Spinal cord (tissue), 9 donors: ENCODE measurements at regions not wholly inside any gene's neighbourhood (a gene's known extent, or its start where the extent isn't known, plus 50 kb on each side); places are given as distances from the start of the nearest gene placed in this dataset.

ENCODE experiments used
- DNase-seq, 6 donors: peaks; one replicate each; pipeline versions ENCODE4 v3.0.0 to v3.0.0-alpha.2; 2013 to 2015; ENCODE audit warnings: low spot score in 6 of 6, low read depth in 4 of 6
- H3K27ac ChIP-seq: one replicate; pipeline ENCODE4 v1.5.1; 2013; ENCODE audit warnings: low read depth, low read length, control low read depth
- H3K27me3 ChIP-seq: one replicate; pipeline ENCODE4 v1.6.1; 2013; ENCODE audit warnings: low read length; ENCODE audit not compliant: control insufficient read depth, insufficient read depth
- H3K36me3 ChIP-seq: one replicate; pipeline ENCODE4 v1.6.1; 2013; ENCODE audit warnings: low read length; ENCODE audit not compliant: control insufficient read depth, insufficient read depth
- H3K4me1 ChIP-seq: one replicate; pipeline ENCODE4 v1.6.1; 2013; ENCODE audit warnings: low read length; ENCODE audit not compliant: control insufficient read depth, insufficient read depth
- H3K4me3 ChIP-seq: one replicate; pipeline ENCODE4 v1.5.1; 2013; ENCODE audit warnings: low read depth, low read length, control low read depth
- H3K9me3 ChIP-seq: one replicate; pipeline ENCODE4 v1.6.1; 2013; ENCODE audit warnings: low read length; ENCODE audit not compliant: control insufficient read depth, insufficient read depth
- WGBS: methylation state at CpG from one replicate; pipeline ENCODE4 v1.1.5; 2013; ENCODE audit warnings: missing lambda C conversion rate; ENCODE audit not compliant: insufficient coverage; 5-methylcytosine and 5-hydroxymethylcytosine counted together
- donor health status: healthy.

- Histone ChIP-seq H3K36me3 (no peaks in the 10 kb centered on the region), H3K4me1 (no peaks in the 10 kb centered on the region), H3K9me3 (no peaks in the 10 kb centered on the region), H3K4me3 (no peak overlapping the region), H3K27me3 (no peaks in the 10 kb centered on the region), H3K27ac (no peak overlapping the region)
- DNase-seq: no peak
- WGBS: no CpG with 5 or more reads among the region's 3 CpGs
Measured at GRCh38 chr13:65841156-65841555, 1389.0 kb downstream of the PCDH9 start.

- Histone ChIP-seq H3K4me3 (no peak overlapping the region), H3K27ac (no peak overlapping the region), H3K4me1 (no peaks in the 10 kb centered on the region), H3K36me3 (no peaks in the 10 kb centered on the region), H3K9me3 (no peaks in the 10 kb centered on the region), H3K27me3 (no peaks in the 10 kb centered on the region)
- peak in 1 of 6 donors; percentile 27 for DNase-seq
Measured at GRCh38 chr13:65836066-65836465, 1394.1 kb downstream of the PCDH9 start.

- H3K27me3 ChIP-seq: no peaks in the 10 kb centered on the region
- H3K27ac ChIP-seq: no peak overlapping the region
- H3K4me1 ChIP-seq: no peaks in the 10 kb centered on the region
- no peaks in the 10 kb centered on the region for H3K36me3 ChIP-seq
- WGBS: no CpG with 5 or more reads among the region's 2 CpGs
- H3K9me3 ChIP-seq: no peaks in the 10 kb centered on the region
- H3K4me3 ChIP-seq: no peak overlapping the region
- DNase-seq: no peak
Measured at GRCh38 chr13:65834897-65835296, 1395.2 kb downstream of the PCDH9 start.

GRCh38 chr13:65830411-65831205, 1399.5 kb downstream of the PCDH9 start:
- Histone ChIP-seq H3K4me1 (no peaks in the 10 kb centered on the region), H3K9me3 (no peaks in the 10 kb centered on the region), H3K36me3 (no peaks in the 10 kb centered on the region), H3K27ac (no peak overlapping the region), H3K4me3 (no peak overlapping the region), H3K27me3 (no peaks in the 10 kb centered on the region)
- WGBS: 97% methylated on average over 3 of the region's 10 CpGs
- peak in 1 of 6 donors; percentile 12 for DNase-seq

GRCh38 chr13:65829241-65830008, 1400.7 kb downstream of the PCDH9 start:
- Histone ChIP-seq H3K27me3 (no peaks in the 10 kb centered on the region), H3K4me3 (no peak overlapping the region), H3K27ac (no peak overlapping the region), H3K36me3 (no peaks in the 10 kb centered on the region), H3K4me1 (no peaks in the 10 kb centered on the region), H3K9me3 (no peaks in the 10 kb centered on the region)
- no peak for DNase-seq
- 97% methylated on average over 13 of the region's 16 CpGs for WGBS

GRCh38 chr13:65826657-65827056, 1403.5 kb downstream of the PCDH9 start:
- DNase-seq: peak in 1 of 6 donors; percentile 47
- Histone ChIP-seq H3K9me3 (no peaks in the 10 kb centered on the region), H3K27ac (no peak overlapping the region), H3K4me1 (no peaks in the 10 kb centered on the region), H3K4me3 (no peak overlapping the region), H3K27me3 (no peaks in the 10 kb centered on the region), H3K36me3 (no peaks in the 10 kb centered on the region)
- whole genome bisulfite sequencing: no CpG with 5 or more reads among the region's 5 CpGs

GRCh38 chr13:65825039-65825438, 1405.1 kb downstream of the PCDH9 start:
- Histone ChIP-seq H3K27me3 (no peaks in the 10 kb centered on the region), H3K4me3 (no peak overlapping the region), H3K4me1 (no peaks in the 10 kb centered on the region), H3K9me3 (no peaks in the 10 kb centered on the region), H3K36me3 (no peaks in the 10 kb centered on the region), H3K27ac (no peak overlapping the region)
- no CpG with 5 or more reads among the region's 1 CpG for WGBS
- no peak for DNase-seq

- WGBS: no CpG with 5 or more reads among the region's 1 CpG
- Histone ChIP-seq H3K36me3 (no peaks in the 10 kb centered on the region), H3K27ac (no peak overlapping the region), H3K4me1 (no peaks in the 10 kb centered on the region), H3K4me3 (no peak overlapping the region), H3K9me3 (no peaks in the 10 kb centered on the region), H3K27me3 (no peaks in the 10 kb centered on the region)
- DNase-seq: no peak
Measured at GRCh38 chr13:65808061-65808460, 1422.1 kb downstream of the PCDH9 start.

- WGBS: 91% methylated on average over 4 of the region's 12 CpGs
- H3K9me3 ChIP-seq: no peaks in the 10 kb centered on the region
- H3K27me3 ChIP-seq: no peaks in the 10 kb centered on the region
- peak in 1 of 6 donors; percentile 24 for DNase-seq
- H3K36me3 ChIP-seq: no peaks in the 10 kb centered on the region
- H3K4me1 ChIP-seq: no peaks in the 10 kb centered on the region
- H3K27ac ChIP-seq: no peak overlapping the region
- H3K4me3 ChIP-seq: no peak overlapping the region
Measured at GRCh38 chr13:65803530-65804392, 1426.4 kb downstream of the PCDH9 start.
